AG08395 (cell line): ENCODE measurements at regions not wholly inside any gene's neighbourhood (a gene's known extent, or its start where the extent isn't known, plus 50 kb on each side); places are given as distances from the start of the nearest gene placed in this dataset.

Experiments used
- DNase-seq: peaks from one replicate; pipeline ENCODE4 v3.0.0; 2012; ENCODE audit warnings: mixed read lengths, low spot score

- DNase-seq, result no peak
These were observed 182.5 kb upstream of the ASIC2 start for GRCh38 chr17:33475594-33475993.

GRCh38 chr17:33481652-33482051, 188.6 kb upstream of the ASIC2 start:
- DNase-seq, result no peak

- DNase-seq, result no peak
These were observed 189.5 kb upstream of the ASIC2 start for GRCh38 chr17:33482636-33483035.

GRCh38 chr17:33484559-33484958, 191.5 kb upstream of the ASIC2 start:
- no peak for DNase-seq

GRCh38 chr17:33486135-33486885, 193.2 kb upstream of the ASIC2 start:
- DNase-seq, result no peak

- no peak for DNase-seq
These were observed 194.2 kb upstream of the ASIC2 start for GRCh38 chr17:33487187-33487879.

- no peak for DNase-seq
These were observed 198.9 kb upstream of the ASIC2 start for GRCh38 chr17:33491871-33492481.

- DNase-seq, result no peak
These were observed 199.7 kb upstream of the ASIC2 start for GRCh38 chr17:33492731-33493265.

GRCh38 chr17:33493566-33493965, 200.5 kb upstream of the ASIC2 start:
- no peak for DNase-seq

- no peak for DNase-seq
These were observed 201.1 kb upstream of the ASIC2 start for GRCh38 chr17:33494151-33494550.

GRCh38 chr17:33497623-33498022, 204.5 kb upstream of the ASIC2 start:
- no peak for DNase-seq

GRCh38 chr17:33498069-33498468, 205.0 kb upstream of the ASIC2 start:
- DNase-seq, result no peak

GRCh38 chr17:33499040-33499439, 205.9 kb upstream of the ASIC2 start:
- no peak for DNase-seq

- DNase-seq, result no peak
These were observed 207.1 kb upstream of the ASIC2 start for GRCh38 chr17:33500151-33500550.

GRCh38 chr17:33501185-33501584, 208.1 kb upstream of the ASIC2 start:
- no peak for DNase-seq

- DNase-seq, result no peak
These were observed 211.5 kb upstream of the ASIC2 start for GRCh38 chr17:33504571-33504970.

GRCh38 chr17:33506889-33507650, 214.0 kb upstream of the ASIC2 start:
- no peak for DNase-seq

- no peak for DNase-seq
These were observed 215.1 kb upstream of the ASIC2 start for GRCh38 chr17:33508215-33508614.

- no peak for DNase-seq
These were observed 216.2 kb upstream of the ASIC2 start for GRCh38 chr17:33509331-33509730.

- no peak for DNase-seq
These were observed 218.6 kb upstream of the ASIC2 start for GRCh38 chr17:33511670-33512069.

- no peak for DNase-seq
These were observed 219.0 kb upstream of the ASIC2 start for GRCh38 chr17:33512113-33512512.

- no peak for DNase-seq
These were observed 220.7 kb upstream of the ASIC2 start for GRCh38 chr17:33513769-33514168.
